GM12892 (cell line): ENCODE measurements at regions not wholly inside any gene's neighbourhood (a gene's known extent, or its start where the extent isn't known, plus 50 kb on each side); places are given as distances from the start of the nearest gene placed in this dataset.

Experiments
- POLR2A ChIP-seq: IDR thresholded peaks from 2 replicates; pipeline ENCODE4 v1.6.1; 2011; ENCODE audit warnings: low read depth, low read length, control low read depth
- POLR2AphosphoS5 ChIP-seq: IDR thresholded peaks from 2 replicates; pipeline ENCODE4 v1.6.1; 2011; ENCODE audit warnings: low read depth, low read length, control low read depth
- TAF1 ChIP-seq: IDR thresholded peaks from 2 replicates; pipeline ENCODE4 v1.6.1; 2011; ENCODE audit warnings: low read depth, mild to moderate bottlenecking, control low read depth, low read length, borderline replicate concordance

- no peak for TF ChIP-seq POLR2AphosphoS5
- TF ChIP-seq POLR2A = no peak
- TF ChIP-seq TAF1 = no peak
These were observed 98.8 kb downstream of the BMP4 start for GRCh38 chr14:53857625-53858344.
